Testis (tissue), 2 donors: ENCODE measurements at regions not wholly inside any gene's neighbourhood (a gene's known extent, or its start where the extent isn't known, plus 50 kb on each side); places are given as distances from the start of the nearest gene placed in this dataset.

Experiments
- POLR2A ChIP-seq: fragments of 450-650 bp; IDR thresholded peaks from one replicate; pipeline ENCODE4 v1.6.1; 2017; ENCODE audit warnings: antibody characterized with exemption, mild to moderate bottlenecking, moderate library complexity
- TF ChIP-seq, protein P1 (sequence below), 3 experiments: fragments of 450-650 bp in 2 of 3; fragments of 200-600 bp in 1 of 3; sonication (generic) in 1 of 3; IDR thresholded peaks; one replicate each; pipeline ENCODE4 v1.5.1; 2016 to 2019; ENCODE audit warnings: antibody characterized with exemption in 3 of 3, mild to moderate bottlenecking in 2 of 3, moderate library complexity in 1 of 3

DNA sequence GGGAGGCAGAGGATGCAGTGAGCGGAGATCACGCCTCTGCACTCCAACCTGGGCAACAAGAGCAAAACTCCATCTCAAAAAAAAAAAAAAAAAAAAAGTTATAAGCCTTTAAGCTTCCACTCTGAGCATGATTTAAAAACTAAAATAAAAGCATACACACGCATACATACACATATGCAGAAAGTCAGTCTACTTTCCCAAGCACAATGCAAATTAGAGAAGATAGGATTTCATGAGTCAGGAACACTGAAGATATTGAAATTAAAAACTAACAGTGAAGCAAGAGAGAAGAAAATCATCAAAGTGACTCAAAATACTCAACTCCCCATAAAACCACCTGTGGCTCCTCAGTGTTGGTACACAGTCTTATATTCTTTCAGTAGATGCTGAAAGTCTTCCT, 1009.5 kb upstream of the WWC1 start:
- TF ChIP-seq, protein P1, sequence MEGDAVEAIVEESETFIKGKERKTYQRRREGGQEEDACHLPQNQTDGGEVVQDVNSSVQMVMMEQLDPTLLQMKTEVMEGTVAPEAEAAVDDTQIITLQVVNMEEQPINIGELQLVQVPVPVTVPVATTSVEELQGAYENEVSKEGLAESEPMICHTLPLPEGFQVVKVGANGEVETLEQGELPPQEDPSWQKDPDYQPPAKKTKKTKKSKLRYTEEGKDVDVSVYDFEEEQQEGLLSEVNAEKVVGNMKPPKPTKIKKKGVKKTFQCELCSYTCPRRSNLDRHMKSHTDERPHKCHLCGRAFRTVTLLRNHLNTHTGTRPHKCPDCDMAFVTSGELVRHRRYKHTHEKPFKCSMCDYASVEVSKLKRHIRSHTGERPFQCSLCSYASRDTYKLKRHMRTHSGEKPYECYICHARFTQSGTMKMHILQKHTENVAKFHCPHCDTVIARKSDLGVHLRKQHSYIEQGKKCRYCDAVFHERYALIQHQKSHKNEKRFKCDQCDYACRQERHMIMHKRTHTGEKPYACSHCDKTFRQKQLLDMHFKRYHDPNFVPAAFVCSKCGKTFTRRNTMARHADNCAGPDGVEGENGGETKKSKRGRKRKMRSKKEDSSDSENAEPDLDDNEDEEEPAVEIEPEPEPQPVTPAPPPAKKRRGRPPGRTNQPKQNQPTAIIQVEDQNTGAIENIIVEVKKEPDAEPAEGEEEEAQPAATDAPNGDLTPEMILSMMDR (IDR thresholded peaks at IDR 0.05), result no peak
- no peak for TF ChIP-seq POLR2A
